ENCODE measurements at regions not wholly inside any gene's neighbourhood (a gene's known extent, or its start where the extent isn't known, plus 50 kb on each side); places are given as distances from the start of the nearest gene placed in this dataset.

- TF ChIP-seq FOXM1 (IDR thresholded peaks at IDR 0.05; ENCODE audit: borderline replicate concordance, low read depth) = no peak
- no peak for TF ChIP-seq YY1 (IDR thresholded peaks at IDR 0.05; ENCODE audit: low read depth)
- TF ChIP-seq MAX (IDR thresholded peaks at IDR 0.05) = no peak
- no peak for TF ChIP-seq TAF1 (IDR thresholded peaks at IDR 0.05; ENCODE audit: low read depth)
Observed at GRCh38 chr17:63150994-63151464, 185.0 kb downstream of the TANC2 start.
